SK-N-SH (cell line): ENCODE measurements at regions not wholly inside any gene's neighbourhood (a gene's known extent, or its start where the extent isn't known, plus 50 kb on each side); places are given as distances from the start of the nearest gene placed in this dataset.
"Not testable (repeated sequence)": the region's sequence is repeated elsewhere in the genome, so short reads cannot be mapped to it uniquely, and the experiment has no call there.

Experiments
- CTCF ChIA-PET: fragments of 300-600, 350-600 bp; formaldehyde crosslinking; extraction: SDS; loops from one replicate; lab custom pipeline; 2021; lab: Yijun Ruan, JAX
- POLR2A ChIA-PET: fragments of 350-600 bp; sonication (Branson Sonifier 250); formaldehyde crosslinking; extraction: SDS; loops from one replicate; lab custom pipeline; 2020; ENCODE audit warnings: antibody characterized with exemption, inconsistent platforms; lab: Yijun Ruan, JAX
- DNase-seq: peaks from one replicate; pipeline ENCODE4 v3.0.0; 2012
- H2AFZ ChIP-seq: fragments of 200-600 bp; sonication (generic); 2 replicates; pipeline ENCODE4 v1.8.1; 2016; ENCODE audit warnings: antibody characterized with exemption, mild to moderate bottlenecking, low read depth
- H3F3A ChIP-seq: fragments of 200-600 bp; sonication (generic); replicated peaks from 2 replicates; pipeline ENCODE3; 2016; ENCODE audit warnings: antibody characterized with exemption, mild to moderate bottlenecking; ENCODE audit not compliant: insufficient read depth
- H3K27ac ChIP-seq, 2 experiments: fragments of 200-500 bp in 1 of 2; fragments of 200-600 bp in 1 of 2; sonication (Bioruptor generic) in 1 of 2; sonication (generic), shearing (Covaris generic) in 1 of 2; 2 replicates each; pipeline versions ENCODE4 v1.5.1 to v1.6.1; 2014 to 2016; ENCODE audit warnings: low read depth in 2 of 2, inconsistent platforms in 1 of 2, low read length in 1 of 2, mild to moderate bottlenecking in 1 of 2, mixed read lengths in 1 of 2
- H3K27me3 ChIP-seq: fragments of 200-600 bp; sonication (generic), shearing (Covaris generic); 2 replicates; pipeline ENCODE4 v1.6.1; 2016; ENCODE audit warnings: mixed run types; ENCODE audit not compliant: insufficient read depth
- H3K36me3 ChIP-seq, 2 experiments: fragments of 200-500 bp in 1 of 2; fragments of 200-600 bp in 1 of 2; sonication (Bioruptor generic) in 1 of 2; sonication (generic) in 1 of 2; replicated peaks in 1 of 2; 2 replicates each; pipeline versions ENCODE3 to v1.5.1; 2014 to 2016; ENCODE audit warnings: low read length in 1 of 2, mild to moderate bottlenecking in 1 of 2; ENCODE audit not compliant: insufficient read depth in 2 of 2, control insufficient read depth in 1 of 2
- H3K4me1 ChIP-seq, 2 experiments: fragments of 200-500 bp in 1 of 2; fragments of 200-600 bp in 1 of 2; sonication (Bioruptor generic) in 1 of 2; sonication (generic), shearing (Covaris generic) in 1 of 2; 2 replicates each; pipeline versions ENCODE4 v1.5.1 to v1.6.1; 2014 to 2016; ENCODE audit warnings: low read depth in 1 of 2, low read length in 1 of 2, mixed run types in 1 of 2; ENCODE audit not compliant: insufficient read depth in 2 of 2, control insufficient read depth in 1 of 2
- H3K4me2 ChIP-seq: fragments of 200-600 bp; sonication (generic), shearing (Covaris generic); 2 replicates; pipeline ENCODE4 v1.6.1; 2017; ENCODE audit warnings: mixed run types
- H3K4me3 ChIP-seq, 2 experiments: fragments of 200-500 bp in 1 of 2; fragments of 200-600 bp in 1 of 2; sonication (Bioruptor generic) in 1 of 2; sonication (generic), shearing (Covaris generic) in 1 of 2; 2 replicates each; pipeline versions ENCODE4 v1.5.1 to v1.8.1; 2014 to 2016; ENCODE audit warnings: low read depth in 2 of 2, inconsistent platforms in 1 of 2, low read length in 1 of 2, mild to moderate bottlenecking in 1 of 2, mixed read lengths in 1 of 2, moderate library complexity in 1 of 2
- H3K79me2 ChIP-seq: fragments of 200-600 bp; sonication (generic); 2 replicates; pipeline ENCODE4 v1.8.1; 2017; ENCODE audit warnings: mild to moderate bottlenecking; ENCODE audit not compliant: insufficient read depth
- H3K9ac ChIP-seq: fragments of 200-600 bp; sonication (generic); 2 replicates; pipeline ENCODE4 v1.6.1; 2017; ENCODE audit warnings: mixed run types
- H3K9me2 ChIP-seq: fragments of 200-600 bp; sonication (generic); 2 replicates; pipeline ENCODE4 v1.6.1; 2017; ENCODE audit warnings: mixed run types
- H3K9me3 ChIP-seq: fragments of 200-600 bp; sonication (generic); 2 replicates; pipeline ENCODE4 v1.6.1; 2017; ENCODE audit warnings: mixed run types, mild to moderate bottlenecking, moderate library complexity
- H4K20me1 ChIP-seq: fragments of 200-600 bp; sonication (generic); 2 replicates; pipeline ENCODE4 v1.6.1; 2017; ENCODE audit warnings: mild to moderate bottlenecking, mixed run types; ENCODE audit not compliant: insufficient read depth
- ELF1 ChIP-seq: IDR thresholded peaks from 2 replicates; pipeline ENCODE4 v1.4.0; 2012
- FOSL2 ChIP-seq: IDR thresholded peaks from 2 replicates; pipeline ENCODE4 v1.4.0; 2012; ENCODE audit warnings: low read depth, mild to moderate bottlenecking, moderate library complexity, borderline replicate concordance
- FOXJ3 ChIP-seq: sonication (generic); formaldehyde crosslinking; IDR thresholded peaks from 2 replicates; pipeline ENCODE4 v1.5.1; 2020; ENCODE audit warnings: mild to moderate bottlenecking, missing genetic modification reagents
- FOXM1 ChIP-seq: IDR thresholded peaks from 2 replicates; pipeline ENCODE4 v1.4.0; 2012; ENCODE audit warnings: low read depth, mild to moderate bottlenecking
- GATA2 ChIP-seq: sonication (generic); formaldehyde crosslinking; IDR thresholded peaks from 2 replicates; pipeline ENCODE4 v1.5.0; 2020; ENCODE audit warnings: mild to moderate bottlenecking, missing genetic modification reagents
- IRF3 ChIP-seq: fragments of 150-350 bp; IDR thresholded peaks from 2 replicates; pipeline ENCODE4 v1.6.1; 2016; ENCODE audit warnings: mild to moderate bottlenecking, low read depth, low read length
- JUND ChIP-seq: IDR thresholded peaks from 2 replicates; pipeline ENCODE4 v1.4.0; 2012
- MAX ChIP-seq: IDR thresholded peaks from 2 replicates; pipeline ENCODE4 v1.4.0; 2012; ENCODE audit warnings: low read depth
- MXI1 ChIP-seq: IDR thresholded peaks from 2 replicates; pipeline ENCODE4 v1.6.1; 2012; ENCODE audit warnings: mild to moderate bottlenecking, low read depth, low read length, improper control_type of control experiment
- POLR2AphosphoS5 ChIP-seq: IDR thresholded peaks from 2 replicates; pipeline ENCODE4 v1.6.1; 2012; ENCODE audit warnings: low read depth, low read length
- TAF1 ChIP-seq: IDR thresholded peaks from 2 replicates; pipeline ENCODE4 v1.6.1; 2012; ENCODE audit warnings: low read depth, mild to moderate bottlenecking, low read length, moderate library complexity, borderline replicate concordance
- TCF12 ChIP-seq: IDR thresholded peaks from 2 replicates; pipeline ENCODE4 v1.4.0; 2012
- TEAD4 ChIP-seq: IDR thresholded peaks from 2 replicates; pipeline ENCODE4 v1.4.0; 2012; ENCODE audit warnings: mild to moderate bottlenecking, borderline replicate concordance; ENCODE audit not compliant: insufficient read depth
- ZBTB33 ChIP-seq: IDR thresholded peaks from 2 replicates; pipeline ENCODE4 v1.4.0; 2012; ENCODE audit warnings: low read depth, borderline replicate concordance
- WGBS: methylation state at CpG from one replicate; pipeline ENCODE4 v1.1.6; 2017; ENCODE audit warnings: low lambda C conversion rate; 5-methylcytosine and 5-hydroxymethylcytosine counted together
- TF ChIP-seq, protein P1 (sequence below): fragments of 200-600 bp; sonication (generic); IDR thresholded peaks from 2 replicates; pipeline ENCODE4 v1.6.1; 2017; ENCODE audit warnings: antibody characterized with exemption, mild to moderate bottlenecking, moderate library complexity
- TF ChIP-seq, protein P2 (sequence below): IDR thresholded peaks from 2 replicates; pipeline ENCODE4 v1.4.0; 2012; ENCODE audit warnings: low read depth, borderline replicate concordance
- TF ChIP-seq, protein P3 (sequence below): fragments of 150-350 bp; IDR thresholded peaks from 2 replicates; pipeline ENCODE4 v1.6.1; 2017; ENCODE audit warnings: antibody characterized with exemption, low read length, low read depth, borderline replicate concordance

DNA sequence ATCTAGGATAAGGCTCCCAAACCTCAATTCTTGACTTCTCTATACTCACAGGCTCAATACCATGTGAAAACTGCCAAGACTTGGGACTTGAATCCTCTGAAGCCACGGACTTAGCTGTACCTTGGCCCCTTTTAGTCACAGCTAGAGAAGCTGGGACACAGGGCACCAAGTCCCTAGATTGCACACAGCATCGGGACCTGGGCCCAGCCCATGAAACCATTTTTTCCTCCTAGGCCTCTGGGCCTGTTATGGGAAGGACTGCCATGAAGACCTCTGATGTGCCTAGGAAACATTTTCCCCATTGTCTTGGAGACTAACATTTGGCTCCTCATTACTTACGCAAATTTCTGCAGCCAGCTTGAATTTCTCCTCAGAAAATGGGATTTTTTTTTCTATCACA is 1011.8 kb upstream of the DDX18 start:
- Histone ChIP-seq H3F3A (no peaks in the 10 kb centered on the region), H3K9me3 (no peaks in the 10 kb centered on the region), H3K4me1 (no peaks in the 10 kb centered on the region; a peak in 1 of 4 replicates), H3K36me3 (no peaks in the 10 kb centered on the region), H3K4me3 (no peak overlapping the region), H3K79me2 (no peaks in the 10 kb centered on the region), H4K20me1 (no peaks in the 10 kb centered on the region), H3K9ac (no peak overlapping the region), H3K9me2 (no peaks in the 10 kb centered on the region), H3K27ac (no peak overlapping the region), H3K4me2 (no peak overlapping the region), H2AFZ (no peak overlapping the region), H3K27me3 (no peaks in the 10 kb centered on the region)
- CTCF ChIA-PET: no interaction called here
- DNase-seq: no peak
- WGBS: 29% methylated on average over 3 of the region's 3 CpGs
- POLR2A ChIA-PET: no interaction called here
- TF ChIP-seq TCF12 (no peak), MXI1 (no peak), ELF1 (no peak), FOXM1 (no peak), POLR2AphosphoS5 (no peak), ZBTB33 (no peak), TEAD4 (no peak), IRF3 (no peak), FOXJ3 (no peak), TAF1 (no peak)

DNA sequence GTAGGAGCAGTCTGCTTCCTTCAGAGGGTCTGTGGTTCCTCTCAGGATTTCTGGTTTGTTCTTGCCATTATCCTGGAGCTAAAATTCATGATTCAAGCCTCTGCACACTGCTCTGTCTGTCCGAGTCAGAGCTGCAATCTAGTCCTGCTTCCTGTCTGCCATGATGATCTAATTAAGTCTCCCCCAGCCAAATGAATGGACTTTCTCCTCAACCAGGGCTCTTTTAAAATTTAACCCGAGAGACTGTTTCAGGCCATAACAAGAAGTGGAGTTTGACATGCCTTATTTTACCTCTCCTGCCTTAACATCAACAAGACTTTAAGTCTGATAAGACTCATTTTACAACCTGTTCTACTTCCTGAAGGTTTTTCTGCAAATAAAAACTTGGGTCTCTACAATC is 1009.6 kb upstream of the DDX18 start:
- Histone ChIP-seq H3K27ac (peak overlapping the region in 1 of 2 experiments; percentile 63; a peak in 2 of 4 replicates), H3K4me1 (no peaks in the 10 kb centered on the region; a peak in 2 of 4 replicates), H3K79me2 (no peaks in the 10 kb centered on the region), H3K36me3 (no peaks in the 10 kb centered on the region), H4K20me1 (no peaks in the 10 kb centered on the region), H3K9ac (no peak overlapping the region), H3K9me2 (no peaks in the 10 kb centered on the region), H3K4me2 (no peak overlapping the region), H3F3A (no peaks in the 10 kb centered on the region), H3K9me3 (no peaks in the 10 kb centered on the region), H2AFZ (no peak overlapping the region), H3K27me3 (no peaks in the 10 kb centered on the region), H3K4me3 (no peak overlapping the region)
- 4% methylated on average over 2 of the region's 2 CpGs for WGBS
- TF ChIP-seq MAX: no peak
- no peak for TF ChIP-seq ELF1
- TF ChIP-seq, protein P1, sequence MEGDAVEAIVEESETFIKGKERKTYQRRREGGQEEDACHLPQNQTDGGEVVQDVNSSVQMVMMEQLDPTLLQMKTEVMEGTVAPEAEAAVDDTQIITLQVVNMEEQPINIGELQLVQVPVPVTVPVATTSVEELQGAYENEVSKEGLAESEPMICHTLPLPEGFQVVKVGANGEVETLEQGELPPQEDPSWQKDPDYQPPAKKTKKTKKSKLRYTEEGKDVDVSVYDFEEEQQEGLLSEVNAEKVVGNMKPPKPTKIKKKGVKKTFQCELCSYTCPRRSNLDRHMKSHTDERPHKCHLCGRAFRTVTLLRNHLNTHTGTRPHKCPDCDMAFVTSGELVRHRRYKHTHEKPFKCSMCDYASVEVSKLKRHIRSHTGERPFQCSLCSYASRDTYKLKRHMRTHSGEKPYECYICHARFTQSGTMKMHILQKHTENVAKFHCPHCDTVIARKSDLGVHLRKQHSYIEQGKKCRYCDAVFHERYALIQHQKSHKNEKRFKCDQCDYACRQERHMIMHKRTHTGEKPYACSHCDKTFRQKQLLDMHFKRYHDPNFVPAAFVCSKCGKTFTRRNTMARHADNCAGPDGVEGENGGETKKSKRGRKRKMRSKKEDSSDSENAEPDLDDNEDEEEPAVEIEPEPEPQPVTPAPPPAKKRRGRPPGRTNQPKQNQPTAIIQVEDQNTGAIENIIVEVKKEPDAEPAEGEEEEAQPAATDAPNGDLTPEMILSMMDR: no peak
- TF ChIP-seq, protein P2, sequence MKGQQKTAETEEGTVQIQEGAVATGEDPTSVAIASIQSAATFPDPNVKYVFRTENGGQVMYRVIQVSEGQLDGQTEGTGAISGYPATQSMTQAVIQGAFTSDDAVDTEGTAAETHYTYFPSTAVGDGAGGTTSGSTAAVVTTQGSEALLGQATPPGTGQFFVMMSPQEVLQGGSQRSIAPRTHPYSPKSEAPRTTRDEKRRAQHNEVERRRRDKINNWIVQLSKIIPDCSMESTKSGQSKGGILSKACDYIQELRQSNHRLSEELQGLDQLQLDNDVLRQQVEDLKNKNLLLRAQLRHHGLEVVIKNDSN: no peak
- TF ChIP-seq, protein P3, sequence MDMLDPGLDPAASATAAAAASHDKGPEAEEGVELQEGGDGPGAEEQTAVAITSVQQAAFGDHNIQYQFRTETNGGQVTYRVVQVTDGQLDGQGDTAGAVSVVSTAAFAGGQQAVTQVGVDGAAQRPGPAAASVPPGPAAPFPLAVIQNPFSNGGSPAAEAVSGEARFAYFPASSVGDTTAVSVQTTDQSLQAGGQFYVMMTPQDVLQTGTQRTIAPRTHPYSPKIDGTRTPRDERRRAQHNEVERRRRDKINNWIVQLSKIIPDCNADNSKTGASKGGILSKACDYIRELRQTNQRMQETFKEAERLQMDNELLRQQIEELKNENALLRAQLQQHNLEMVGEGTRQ: no peak
- no peak for TF ChIP-seq FOXM1
- no peak for TF ChIP-seq TCF12
- no peak for TF ChIP-seq FOSL2
- no peak for TF ChIP-seq JUND
- no peak for TF ChIP-seq TEAD4
- TF ChIP-seq GATA2 (CRISPR knock-in tag): no peak
- no peak for DNase-seq
- POLR2A ChIA-PET: no interaction called here
- CTCF ChIA-PET: no interaction called here

- H4K20me1 ChIP-seq, H3K27ac ChIP-seq, H3K9ac ChIP-seq, H3K4me1 ChIP-seq, H3K9me2 ChIP-seq, DNase-seq, H3K79me2 ChIP-seq, H3K4me2 ChIP-seq, H3K27me3 ChIP-seq, H3K4me3 ChIP-seq, CTCF ChIA-PET, H3F3A ChIP-seq, POLR2A ChIA-PET, H3K36me3 ChIP-seq, H3K9me3 ChIP-seq, H2AFZ ChIP-seq: not testable (repeated sequence)
- 76% methylated on average over 4 of the region's 4 CpGs for WGBS
Observed at GRCh38 chr2:116806505-116806904, 1008.0 kb upstream of the DDX18 start.
